C4-2B (cell line): ENCODE measurements at regions not wholly inside any gene's neighbourhood (a gene's known extent, or its start where the extent isn't known, plus 50 kb on each side); places are given as distances from the start of the nearest gene placed in this dataset.

Experiments used
- ZFX ChIP-seq: fragments of 450-650 bp; IDR thresholded peaks from 2 replicates; pipeline ENCODE4 v1.6.1; 2017
- TF ChIP-seq, protein P1 (sequence below): fragments of 450-650 bp; conservative IDR thresholded peaks from 2 replicates; pipeline ENCODE4 v1.5.1; 2017; ENCODE audit warnings: mild to moderate bottlenecking

DNA sequence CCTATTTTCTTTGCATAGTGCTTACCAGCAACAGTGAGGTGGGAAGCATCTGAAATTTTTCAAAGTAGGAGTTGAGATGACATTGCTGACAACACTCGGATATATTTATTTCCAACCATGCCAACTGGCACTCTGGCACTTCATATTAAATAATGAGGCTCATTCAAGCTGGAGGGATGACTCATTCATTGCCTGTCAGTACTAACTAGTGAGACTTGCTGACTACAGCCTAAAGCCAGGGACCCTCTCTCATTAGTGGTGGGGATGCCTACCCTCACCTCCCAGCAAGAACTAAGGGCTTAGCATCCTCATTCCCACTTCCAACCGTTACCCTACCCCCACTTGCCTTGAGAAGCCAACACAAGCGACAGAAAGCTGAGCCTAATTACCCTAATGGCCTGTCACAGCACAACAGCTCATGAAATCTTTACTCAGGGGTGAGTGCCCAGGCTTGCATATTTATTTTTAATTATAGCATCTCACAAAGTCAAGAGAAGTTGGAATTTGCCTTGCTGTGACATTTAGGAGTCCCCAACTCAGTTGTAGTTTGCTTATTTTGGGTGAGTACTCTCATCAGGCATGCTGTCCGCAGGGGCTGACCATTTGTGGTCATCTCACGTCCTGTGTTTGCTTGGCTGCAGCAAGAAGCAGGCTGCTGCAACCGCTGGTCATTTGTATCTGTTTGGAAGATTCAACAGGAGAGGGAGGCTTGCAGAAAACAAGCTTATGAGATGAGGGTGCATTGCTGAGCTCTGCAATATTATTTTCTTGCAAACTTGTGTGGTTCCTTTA, 181.6 kb upstream of the POU2AF2 start:
- TF ChIP-seq, protein P1, sequence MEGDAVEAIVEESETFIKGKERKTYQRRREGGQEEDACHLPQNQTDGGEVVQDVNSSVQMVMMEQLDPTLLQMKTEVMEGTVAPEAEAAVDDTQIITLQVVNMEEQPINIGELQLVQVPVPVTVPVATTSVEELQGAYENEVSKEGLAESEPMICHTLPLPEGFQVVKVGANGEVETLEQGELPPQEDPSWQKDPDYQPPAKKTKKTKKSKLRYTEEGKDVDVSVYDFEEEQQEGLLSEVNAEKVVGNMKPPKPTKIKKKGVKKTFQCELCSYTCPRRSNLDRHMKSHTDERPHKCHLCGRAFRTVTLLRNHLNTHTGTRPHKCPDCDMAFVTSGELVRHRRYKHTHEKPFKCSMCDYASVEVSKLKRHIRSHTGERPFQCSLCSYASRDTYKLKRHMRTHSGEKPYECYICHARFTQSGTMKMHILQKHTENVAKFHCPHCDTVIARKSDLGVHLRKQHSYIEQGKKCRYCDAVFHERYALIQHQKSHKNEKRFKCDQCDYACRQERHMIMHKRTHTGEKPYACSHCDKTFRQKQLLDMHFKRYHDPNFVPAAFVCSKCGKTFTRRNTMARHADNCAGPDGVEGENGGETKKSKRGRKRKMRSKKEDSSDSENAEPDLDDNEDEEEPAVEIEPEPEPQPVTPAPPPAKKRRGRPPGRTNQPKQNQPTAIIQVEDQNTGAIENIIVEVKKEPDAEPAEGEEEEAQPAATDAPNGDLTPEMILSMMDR: no peak
- TF ChIP-seq ZFX: no peak
